ENCODE measurements at regions not wholly inside any gene's neighbourhood (a gene's known extent, or its start where the extent isn't known, plus 50 kb on each side); places are given as distances from the start of the nearest gene placed in this dataset.

DNA sequence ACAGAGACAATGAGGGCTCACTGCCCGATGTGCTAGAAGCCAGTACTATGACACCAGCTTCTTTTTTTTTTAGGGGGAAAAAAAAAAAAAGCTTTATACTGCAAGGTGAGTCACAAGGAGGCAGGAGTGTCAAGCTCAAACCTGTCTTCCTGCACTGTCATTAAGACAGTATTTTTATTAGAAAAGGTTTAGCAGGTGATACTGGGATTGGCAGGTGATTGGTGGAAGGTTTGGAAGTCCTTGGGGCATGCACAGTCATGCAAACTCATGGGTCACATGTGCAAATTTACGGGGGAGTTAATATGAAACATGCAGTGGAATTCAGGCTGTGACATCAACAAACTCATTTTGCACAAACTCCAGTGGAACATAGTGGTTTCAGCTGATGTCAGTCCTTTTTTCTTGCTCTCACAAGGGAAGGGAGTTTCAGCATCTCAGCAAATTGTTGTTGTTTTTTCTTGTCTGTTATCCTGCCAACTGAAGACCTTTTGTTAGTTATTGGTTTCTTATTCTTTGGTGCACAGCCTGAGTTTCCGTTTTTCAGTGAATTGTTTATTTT is 530.6 kb downstream of the ANKRD7 start:
- Histone ChIP-seq H3K9me3 (ENCODE audit: control insufficient read depth, insufficient read depth, low read length) (peaks cover 2% of the 10 kb centered on the region; the same call in 1 of the 2 replicates), H3K4me1 (ENCODE audit: control insufficient read depth, insufficient read depth, low read length) (no peaks in the 10 kb centered on the region), H3K4me3 (ENCODE audit: insufficient read depth, low read depth, low read length) (no peak overlapping the region), H3K4ac (ENCODE audit: low read depth, low read length) (no peak overlapping the region), H3K14ac (replicated peaks; ENCODE audit: low read depth, low read length) (no peak overlapping the region), H3K79me1 (ENCODE audit: low read depth in 1 of 2, low read length in 2 of 2) (no peaks in the 10 kb centered on the region), H3K23ac (ENCODE audit: low read depth, low read length) (no peak overlapping the region), H4K5ac (ENCODE audit: low read depth, low read length) (no peak overlapping the region), H3K27ac (ENCODE audit: insufficient read depth, low read length) (no peak overlapping the region), H3K56ac (ENCODE audit: extremely low read depth, insufficient read depth, low read length) (no peak overlapping the region), H2BK15ac (ENCODE audit: low read depth, low read length) (no peak overlapping the region), H3K27me3 (ENCODE audit: control insufficient read depth, insufficient read depth, low read length) (no peaks in the 10 kb centered on the region), H2BK120ac (ENCODE audit: low read depth, low read length) (no peak overlapping the region), H3K4me2 (ENCODE audit: low read depth, low read length) (no peak overlapping the region), H2AFZ (replicated peaks; ENCODE audit: low read length, poor library complexity) (no peak overlapping the region), H2BK5ac (ENCODE audit: low read depth, low read length, poor library complexity, severe bottlenecking) (no peak overlapping the region), H3K36me3 (ENCODE audit: control insufficient read depth, insufficient read depth, low read length) (no peaks in the 10 kb centered on the region), H4K91ac (ENCODE audit: insufficient read depth, low read depth, low read length) (no peak overlapping the region), H2BK20ac (ENCODE audit: low read depth, low read length) (no peak overlapping the region), H4K20me1 (ENCODE audit: insufficient read depth, low read length) (no peaks in the 10 kb centered on the region), H3K9me1 (ENCODE audit: insufficient read depth, low read length) (no peaks in the 10 kb centered on the region), H3K9ac (ENCODE audit: low read depth, low read length) (no peak overlapping the region), H3K18ac (ENCODE audit: low read depth, low read length) (no peak overlapping the region), H2AK5ac (ENCODE audit: low read depth, low read length) (no peak overlapping the region), H4K8ac (ENCODE audit: low read depth in 2 of 2, low read length in 2 of 2) (no peak overlapping the region), H2AK9ac (replicated peaks; ENCODE audit: low read depth, low read length, poor library complexity) (no peak overlapping the region)
- BruUV-seq (replicated peaks), result no TSS peak
- TF ChIP-seq, protein P1, sequence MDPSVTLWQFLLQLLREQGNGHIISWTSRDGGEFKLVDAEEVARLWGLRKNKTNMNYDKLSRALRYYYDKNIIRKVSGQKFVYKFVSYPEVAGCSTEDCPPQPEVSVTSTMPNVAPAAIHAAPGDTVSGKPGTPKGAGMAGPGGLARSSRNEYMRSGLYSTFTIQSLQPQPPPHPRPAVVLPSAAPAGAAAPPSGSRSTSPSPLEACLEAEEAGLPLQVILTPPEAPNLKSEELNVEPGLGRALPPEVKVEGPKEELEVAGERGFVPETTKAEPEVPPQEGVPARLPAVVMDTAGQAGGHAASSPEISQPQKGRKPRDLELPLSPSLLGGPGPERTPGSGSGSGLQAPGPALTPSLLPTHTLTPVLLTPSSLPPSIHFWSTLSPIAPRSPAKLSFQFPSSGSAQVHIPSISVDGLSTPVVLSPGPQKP (IDR thresholded peaks at IDR 0.05; ENCODE audit: borderline replicate concordance, low read depth, low read length), result no peak
- no peak for TF ChIP-seq CEBPB (IDR thresholded peaks at IDR 0.05; ENCODE audit: low read depth, low read length)
- no peak for TF ChIP-seq CHD1 (IDR thresholded peaks at IDR 0.05; ENCODE audit: low read depth, low read length)
- TF ChIP-seq POLR2A (IDR thresholded peaks at IDR 0.05; ENCODE audit: low read depth, low read length), result no peak
- no peak for TF ChIP-seq MAZ (IDR thresholded peaks at IDR 0.05; ENCODE audit: borderline replicate concordance, low read depth, low read length)
- no peak for TF ChIP-seq MXI1 (IDR thresholded peaks at IDR 0.05; ENCODE audit: borderline replicate concordance, low read depth, low read length)
- no peak for TF ChIP-seq RCOR1 (IDR thresholded peaks at IDR 0.05; ENCODE audit: insufficient replicate concordance, low read length)
- no peak for TF ChIP-seq FOS (IDR thresholded peaks at IDR 0.05; ENCODE audit: low read depth, low read length)
- TF ChIP-seq, protein P2, sequence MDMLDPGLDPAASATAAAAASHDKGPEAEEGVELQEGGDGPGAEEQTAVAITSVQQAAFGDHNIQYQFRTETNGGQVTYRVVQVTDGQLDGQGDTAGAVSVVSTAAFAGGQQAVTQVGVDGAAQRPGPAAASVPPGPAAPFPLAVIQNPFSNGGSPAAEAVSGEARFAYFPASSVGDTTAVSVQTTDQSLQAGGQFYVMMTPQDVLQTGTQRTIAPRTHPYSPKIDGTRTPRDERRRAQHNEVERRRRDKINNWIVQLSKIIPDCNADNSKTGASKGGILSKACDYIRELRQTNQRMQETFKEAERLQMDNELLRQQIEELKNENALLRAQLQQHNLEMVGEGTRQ (IDR thresholded peaks at IDR 0.05; ENCODE audit: low read depth, low read length), result no peak
- no peak for TF ChIP-seq SMC3 (IDR thresholded peaks at IDR 0.05; ENCODE audit: low read depth, low read length)
- in situ Hi-C loops (cut with MboI; ENCODE audit: low sequenced_read_pairs) (no loop called here), intact Hi-C loops (cut with micrococcal nuclease) (no loop called here), dilution Hi-C loops (cut with HindIII; ENCODE audit: low sequenced_read_pairs, unreplicated experiment) (no loop called here)
- no CpG with 5 or more reads among the region's 3 CpGs for WGBS, 2 experiments (ENCODE audit: extremely low coverage in 2 of 2, insufficient read length in 1 of 2)
- CTCF ChIA-PET, result no interaction called here
- ATAC-seq (ENCODE audit: low read depth), result no peak
- no peak for DNase-seq
- POLR2A ChIA-PET (ENCODE audit: unreplicated experiment), result no interaction called here

Measured in IMR-90 (cell line).